ENCODE measurements at regions not wholly inside any gene's neighbourhood (a gene's known extent, or its start where the extent isn't known, plus 50 kb on each side); places are given as distances from the start of the nearest gene placed in this dataset.

DNA sequence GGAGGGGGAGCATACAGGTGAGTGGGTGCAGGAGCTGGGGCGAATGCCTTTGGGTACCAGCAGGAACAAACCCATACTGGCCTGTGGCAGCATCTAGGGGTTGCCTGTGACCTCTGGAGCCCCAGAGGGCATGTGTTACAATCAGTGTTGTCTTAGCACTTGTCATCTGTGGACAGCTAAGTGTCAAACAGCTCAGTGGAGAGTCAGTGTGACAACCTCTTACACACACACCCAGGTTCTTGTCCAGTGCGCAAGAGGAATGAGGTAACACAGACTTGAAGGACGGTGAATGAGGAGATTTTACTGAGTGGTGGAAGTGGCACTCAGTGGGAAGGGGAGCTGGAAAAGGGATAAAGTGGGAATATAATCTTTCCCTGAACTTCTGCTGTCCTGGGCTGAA is 54.1 kb upstream of the DDIT4L start:
- TF ChIP-seq, protein P1, sequence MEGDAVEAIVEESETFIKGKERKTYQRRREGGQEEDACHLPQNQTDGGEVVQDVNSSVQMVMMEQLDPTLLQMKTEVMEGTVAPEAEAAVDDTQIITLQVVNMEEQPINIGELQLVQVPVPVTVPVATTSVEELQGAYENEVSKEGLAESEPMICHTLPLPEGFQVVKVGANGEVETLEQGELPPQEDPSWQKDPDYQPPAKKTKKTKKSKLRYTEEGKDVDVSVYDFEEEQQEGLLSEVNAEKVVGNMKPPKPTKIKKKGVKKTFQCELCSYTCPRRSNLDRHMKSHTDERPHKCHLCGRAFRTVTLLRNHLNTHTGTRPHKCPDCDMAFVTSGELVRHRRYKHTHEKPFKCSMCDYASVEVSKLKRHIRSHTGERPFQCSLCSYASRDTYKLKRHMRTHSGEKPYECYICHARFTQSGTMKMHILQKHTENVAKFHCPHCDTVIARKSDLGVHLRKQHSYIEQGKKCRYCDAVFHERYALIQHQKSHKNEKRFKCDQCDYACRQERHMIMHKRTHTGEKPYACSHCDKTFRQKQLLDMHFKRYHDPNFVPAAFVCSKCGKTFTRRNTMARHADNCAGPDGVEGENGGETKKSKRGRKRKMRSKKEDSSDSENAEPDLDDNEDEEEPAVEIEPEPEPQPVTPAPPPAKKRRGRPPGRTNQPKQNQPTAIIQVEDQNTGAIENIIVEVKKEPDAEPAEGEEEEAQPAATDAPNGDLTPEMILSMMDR (IDR thresholded peaks at IDR 0.05): no peak
- TF ChIP-seq POLR2A (IDR thresholded peaks at IDR 0.05): no peak
- TF ChIP-seq POLR2AphosphoS5 (IDR thresholded peaks at IDR 0.05): no peak
